ENCODE measurements at regions not wholly inside any gene's neighbourhood (a gene's known extent, or its start where the extent isn't known, plus 50 kb on each side); places are given as distances from the start of the nearest gene placed in this dataset.

DNA sequence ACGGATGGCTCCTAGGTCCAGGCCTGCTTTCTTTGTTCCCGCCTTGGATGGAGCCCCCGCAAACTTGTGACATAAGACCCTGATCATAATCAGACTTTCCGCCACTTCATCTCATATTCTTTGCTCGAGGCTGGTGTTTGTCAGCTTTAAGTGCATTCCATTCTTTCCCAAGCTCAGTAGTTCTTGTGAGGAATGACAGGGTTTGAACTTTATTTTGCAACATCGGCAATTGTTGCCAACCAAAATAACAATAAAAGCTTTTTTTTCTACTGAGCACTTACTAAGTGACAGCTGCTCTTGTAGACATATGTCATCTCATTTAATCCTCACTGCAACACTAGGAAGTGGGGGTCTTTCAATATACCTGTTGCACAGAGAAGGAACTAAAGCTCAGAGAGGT is 178.8 kb upstream of the ST6GAL2 start:
- H3K4me3 ChIP-seq (ENCODE audit: low read length in 2 of 2) = no peak overlapping the region
- H3K27me3 ChIP-seq (ENCODE audit: control insufficient read depth in 2 of 2, insufficient read depth in 1 of 2, low read length in 1 of 2) = no peaks in the 10 kb centered on the region
- no peak overlapping the region for H3K27ac ChIP-seq (ENCODE audit: low read depth in 1 of 2, low read length in 1 of 2)
- no peaks in the 10 kb centered on the region for H3K9me3 ChIP-seq (ENCODE audit: control insufficient read depth in 2 of 2, insufficient read depth in 1 of 2, low read length in 1 of 2)
- no peak for DNase-seq (ENCODE audit: low read depth in 6 of 9, low spot score in 9 of 9)
- no peaks in the 10 kb centered on the region for H3K4me1 ChIP-seq (ENCODE audit: control insufficient read depth in 2 of 2, insufficient read depth in 2 of 2, low read length in 2 of 2)
- no peaks in the 10 kb centered on the region for H3K36me3 ChIP-seq (ENCODE audit: control insufficient read depth in 2 of 2, insufficient read depth in 2 of 2, low read length in 1 of 2)
- WGBS = 93% methylated on average over 6 of the region's 6 CpGs

DNA sequence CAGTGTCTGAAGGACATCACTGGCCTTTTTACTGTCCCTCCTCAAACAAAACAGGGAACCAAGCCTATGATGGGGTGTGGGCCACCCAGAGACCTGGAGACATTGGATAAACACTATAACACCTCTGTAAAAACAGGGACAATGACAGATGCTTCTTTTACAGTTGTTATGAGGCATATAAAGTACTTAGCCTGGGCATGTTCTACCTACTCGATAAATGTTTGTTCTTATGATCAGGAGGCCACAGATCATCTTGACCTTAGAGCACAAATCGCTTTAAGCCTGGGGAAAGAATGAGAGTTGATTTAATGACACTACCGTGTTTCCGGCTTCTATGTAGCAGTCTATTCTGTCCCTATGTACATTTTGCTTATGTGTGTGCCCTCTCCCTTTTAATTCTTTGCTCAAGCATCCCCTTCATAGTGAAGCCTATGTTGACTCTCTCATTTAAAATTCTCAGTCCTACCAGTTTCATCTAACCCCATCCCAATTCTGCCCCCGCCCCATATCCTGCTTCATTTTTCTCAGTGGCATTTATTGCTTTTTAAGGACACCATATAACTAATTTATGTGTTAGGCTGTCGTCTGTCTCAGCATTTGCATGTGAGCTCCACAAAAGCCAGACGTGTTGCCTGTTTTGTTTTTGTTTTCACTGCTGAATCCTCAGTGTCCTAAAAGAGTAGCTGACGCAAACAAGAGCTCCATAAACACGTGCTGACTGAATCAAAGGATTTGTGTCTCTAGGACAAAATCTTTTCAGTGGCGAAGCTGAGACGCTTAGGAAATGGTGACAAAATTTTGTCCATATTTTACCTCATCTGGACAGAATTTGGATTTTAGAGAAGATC is 182.3 kb upstream of the ST6GAL2 start:
- Histone ChIP-seq H3K36me3 (ENCODE audit: control insufficient read depth in 2 of 2, insufficient read depth in 2 of 2, low read length in 1 of 2) (no peaks in the 10 kb centered on the region), H3K4me3 (ENCODE audit: low read length in 2 of 2) (no peak overlapping the region), H3K4me1 (ENCODE audit: control insufficient read depth in 2 of 2, insufficient read depth in 2 of 2, low read length in 2 of 2) (no peaks in the 10 kb centered on the region), H3K9me3 (ENCODE audit: control insufficient read depth in 2 of 2, insufficient read depth in 1 of 2, low read length in 1 of 2) (no peaks in the 10 kb centered on the region), H3K27ac (ENCODE audit: low read depth in 1 of 2, low read length in 1 of 2) (no peak overlapping the region), H3K27me3 (ENCODE audit: control insufficient read depth in 2 of 2, insufficient read depth in 1 of 2, low read length in 1 of 2) (no peaks in the 10 kb centered on the region)
- no peak for DNase-seq (ENCODE audit: low read depth in 6 of 9, low spot score in 9 of 9)
- WGBS = 91% methylated on average over 11 of the region's 11 CpGs

DNA sequence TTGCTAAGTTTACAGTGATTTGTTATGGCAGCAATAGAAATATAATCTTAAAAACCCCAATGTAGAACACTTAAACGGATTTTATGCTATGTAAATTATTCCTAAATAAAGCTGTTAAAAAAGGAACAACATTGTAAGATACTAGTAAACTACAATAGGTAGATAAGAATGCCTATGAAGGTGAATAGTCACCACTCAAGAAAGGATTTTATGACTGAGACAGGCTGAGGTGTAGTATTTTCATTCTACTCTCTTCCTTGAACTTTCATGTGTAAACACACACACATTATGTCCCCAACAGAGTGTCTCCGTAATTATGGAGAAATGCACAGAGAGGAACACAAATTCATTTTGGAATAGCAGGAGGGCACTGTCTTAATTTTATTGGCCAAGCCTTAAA is 183.9 kb upstream of the ST6GAL2 start:
- no peaks in the 10 kb centered on the region for H3K9me3 ChIP-seq (ENCODE audit: control insufficient read depth in 2 of 2, insufficient read depth in 1 of 2, low read length in 1 of 2)
- no peaks in the 10 kb centered on the region for H3K4me1 ChIP-seq (ENCODE audit: control insufficient read depth in 2 of 2, insufficient read depth in 2 of 2, low read length in 2 of 2)
- no peaks in the 10 kb centered on the region for H3K27me3 ChIP-seq (ENCODE audit: control insufficient read depth in 2 of 2, insufficient read depth in 1 of 2, low read length in 1 of 2)
- H3K27ac ChIP-seq (ENCODE audit: low read depth in 1 of 2, low read length in 1 of 2) = no peak overlapping the region
- no peak for DNase-seq (ENCODE audit: low read depth in 6 of 9, low spot score in 9 of 9)
- no peaks in the 10 kb centered on the region for H3K36me3 ChIP-seq (ENCODE audit: control insufficient read depth in 2 of 2, insufficient read depth in 2 of 2, low read length in 1 of 2)
- 94% methylated on average over 2 of the region's 2 CpGs for WGBS
- H3K4me3 ChIP-seq (ENCODE audit: low read length in 2 of 2) = no peak overlapping the region

DNA sequence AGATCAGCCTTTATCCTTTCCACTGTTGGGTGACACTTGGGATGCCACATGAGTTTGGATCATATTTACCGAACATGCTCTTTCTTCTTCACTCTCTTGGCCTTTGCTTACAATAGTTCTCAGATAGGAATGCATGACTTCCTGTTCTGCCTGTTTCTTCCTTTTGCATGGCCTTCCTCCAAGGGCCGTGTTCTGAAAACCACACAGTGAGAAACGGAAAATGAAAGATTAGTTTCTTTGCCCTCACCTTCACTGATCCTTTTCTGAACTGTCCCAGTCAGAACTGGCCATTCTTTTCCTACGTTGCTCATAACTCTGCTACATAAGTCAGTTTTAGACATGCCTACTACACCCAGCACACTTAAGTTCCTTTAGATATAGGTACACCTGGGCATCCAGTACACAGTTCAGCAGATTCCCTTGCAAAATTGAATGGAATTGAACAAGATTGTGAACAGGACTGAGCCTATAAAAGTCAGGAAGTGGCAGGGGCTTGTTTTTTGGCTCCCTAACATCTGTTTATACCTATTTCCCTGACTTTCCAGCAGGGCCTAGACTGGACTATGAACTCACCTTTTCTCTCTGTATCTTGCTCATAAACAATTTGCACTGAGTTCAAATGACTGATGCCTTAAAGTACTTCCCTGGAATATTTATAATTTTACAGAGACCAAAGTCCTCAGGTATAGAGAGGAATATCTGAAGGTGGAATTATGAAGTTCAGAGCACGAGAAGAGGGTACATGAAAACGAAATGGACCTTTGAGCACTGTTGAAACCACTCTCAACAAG is 186.4 kb upstream of the ST6GAL2 start:
- Histone ChIP-seq H3K27ac (ENCODE audit: low read depth in 1 of 2, low read length in 1 of 2) (no peak overlapping the region), H3K4me1 (ENCODE audit: control insufficient read depth in 2 of 2, insufficient read depth in 2 of 2, low read length in 2 of 2) (no peaks in the 10 kb centered on the region), H3K27me3 (ENCODE audit: control insufficient read depth in 2 of 2, insufficient read depth in 1 of 2, low read length in 1 of 2) (no peaks in the 10 kb centered on the region), H3K36me3 (ENCODE audit: control insufficient read depth in 2 of 2, insufficient read depth in 2 of 2, low read length in 1 of 2) (no peaks in the 10 kb centered on the region), H3K4me3 (ENCODE audit: low read length in 2 of 2) (no peak overlapping the region), H3K9me3 (ENCODE audit: control insufficient read depth in 2 of 2, insufficient read depth in 1 of 2, low read length in 1 of 2) (no peaks in the 10 kb centered on the region)
- 35% methylated on average over 6 of the region's 6 CpGs for WGBS
- no peak for DNase-seq (ENCODE audit: low read depth in 6 of 9, low spot score in 9 of 9)

DNA sequence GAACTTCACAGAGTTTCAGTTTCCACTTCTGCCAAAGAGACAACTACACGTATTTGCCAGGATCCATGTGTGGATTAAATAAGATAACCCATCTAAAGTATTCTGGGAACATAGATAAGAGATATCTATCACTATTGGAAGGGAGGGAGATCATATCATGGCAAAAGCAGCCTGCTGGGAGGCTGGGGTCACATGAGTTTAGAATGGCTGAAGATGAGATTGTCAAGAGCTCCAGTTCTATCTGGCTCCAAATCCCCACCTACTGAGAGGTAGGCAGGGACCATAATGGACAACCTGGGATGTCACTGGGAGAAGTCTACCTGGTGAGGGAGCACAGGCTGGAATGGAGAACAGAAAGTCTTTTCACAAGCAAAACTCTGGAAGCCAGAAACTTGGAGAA is 192.6 kb upstream of the ST6GAL2 start:
- Histone ChIP-seq H3K36me3 (ENCODE audit: control insufficient read depth in 2 of 2, insufficient read depth in 2 of 2, low read length in 1 of 2) (no peaks in the 10 kb centered on the region), H3K9me3 (ENCODE audit: control insufficient read depth in 2 of 2, insufficient read depth in 1 of 2, low read length in 1 of 2) (peaks cover 0 to 1% of the 10 kb centered on the region in 2 donors), H3K4me3 (ENCODE audit: low read length in 2 of 2) (no peak overlapping the region), H3K4me1 (ENCODE audit: control insufficient read depth in 2 of 2, insufficient read depth in 2 of 2, low read length in 2 of 2) (no peaks in the 10 kb centered on the region), H3K27ac (ENCODE audit: low read depth in 1 of 2, low read length in 1 of 2) (no peak overlapping the region), H3K27me3 (ENCODE audit: control insufficient read depth in 2 of 2, insufficient read depth in 1 of 2, low read length in 1 of 2) (no peaks in the 10 kb centered on the region)
- 89% methylated on average over 1 of the region's 1 CpG for WGBS
- DNase-seq (ENCODE audit: low read depth in 6 of 9, low spot score in 9 of 9) = no peak

DNA sequence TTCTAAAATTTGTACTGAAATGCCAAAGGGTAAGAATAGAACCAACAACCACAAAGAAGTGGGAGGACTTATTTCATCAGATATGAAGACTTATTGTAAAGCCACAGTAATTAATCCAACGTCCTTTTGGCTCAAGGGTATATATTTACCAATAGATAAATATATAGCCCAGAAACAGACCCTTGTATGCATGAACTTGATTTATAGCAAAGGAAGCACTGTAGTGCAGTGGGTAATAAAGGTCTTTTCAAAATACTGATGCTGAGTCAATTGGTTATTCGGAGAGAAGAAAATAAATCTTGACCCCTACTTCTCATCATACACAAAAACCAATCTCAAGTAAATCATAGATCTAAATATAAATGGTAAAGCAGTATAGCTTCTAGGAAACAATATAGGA is 200.5 kb upstream of the ST6GAL2 start:
- Histone ChIP-seq H3K27ac (ENCODE audit: low read depth in 1 of 2, low read length in 1 of 2) (no peak overlapping the region), H3K27me3 (ENCODE audit: control insufficient read depth in 2 of 2, insufficient read depth in 1 of 2, low read length in 1 of 2) (no peaks in the 10 kb centered on the region), H3K4me3 (ENCODE audit: low read length in 2 of 2) (no peak overlapping the region), H3K4me1 (ENCODE audit: control insufficient read depth in 2 of 2, insufficient read depth in 2 of 2, low read length in 2 of 2) (no peaks in the 10 kb centered on the region), H3K9me3 (ENCODE audit: control insufficient read depth in 2 of 2, insufficient read depth in 1 of 2, low read length in 1 of 2) (no peaks in the 10 kb centered on the region), H3K36me3 (ENCODE audit: control insufficient read depth in 2 of 2, insufficient read depth in 2 of 2, low read length in 1 of 2) (no peaks in the 10 kb centered on the region)
- WGBS = 96% methylated on average over 2 of the region's 2 CpGs
- no peak for DNase-seq (ENCODE audit: low read depth in 6 of 9, low spot score in 9 of 9)

DNA sequence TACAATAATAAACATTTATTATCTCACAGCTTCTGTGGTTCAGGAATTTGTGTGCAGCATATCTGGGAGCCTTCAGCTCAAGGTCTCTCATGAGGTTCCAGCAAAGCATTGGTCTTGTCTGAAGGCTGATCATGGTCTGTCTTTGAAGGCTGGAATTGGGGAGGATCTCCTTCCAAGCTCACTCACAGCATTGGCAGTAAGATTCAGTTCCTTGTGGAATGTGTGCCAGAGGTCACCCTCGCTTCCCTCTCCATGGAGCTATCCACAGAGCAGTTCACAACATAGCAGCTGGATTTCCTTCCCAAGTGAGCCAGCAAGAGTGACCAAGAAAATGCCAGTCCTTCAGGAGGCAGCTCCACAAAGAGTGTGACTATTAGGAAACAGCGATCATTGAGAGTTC is 202.2 kb upstream of the ST6GAL2 start:
- no peak overlapping the region for H3K4me3 ChIP-seq (ENCODE audit: low read length in 2 of 2)
- H3K27me3 ChIP-seq (ENCODE audit: control insufficient read depth in 2 of 2, insufficient read depth in 1 of 2, low read length in 1 of 2) = no peaks in the 10 kb centered on the region
- no peaks in the 10 kb centered on the region for H3K9me3 ChIP-seq (ENCODE audit: control insufficient read depth in 2 of 2, insufficient read depth in 1 of 2, low read length in 1 of 2)
- no peaks in the 10 kb centered on the region for H3K36me3 ChIP-seq (ENCODE audit: control insufficient read depth in 2 of 2, insufficient read depth in 2 of 2, low read length in 1 of 2)
- DNase-seq (ENCODE audit: low read depth in 6 of 9, low spot score in 9 of 9) = no peak
- WGBS = 100% methylated on average over 2 of the region's 2 CpGs
- no peaks in the 10 kb centered on the region for H3K4me1 ChIP-seq (ENCODE audit: control insufficient read depth in 2 of 2, insufficient read depth in 2 of 2, low read length in 2 of 2)
- H3K27ac ChIP-seq (ENCODE audit: low read depth in 1 of 2, low read length in 1 of 2) = no peak overlapping the region

DNA sequence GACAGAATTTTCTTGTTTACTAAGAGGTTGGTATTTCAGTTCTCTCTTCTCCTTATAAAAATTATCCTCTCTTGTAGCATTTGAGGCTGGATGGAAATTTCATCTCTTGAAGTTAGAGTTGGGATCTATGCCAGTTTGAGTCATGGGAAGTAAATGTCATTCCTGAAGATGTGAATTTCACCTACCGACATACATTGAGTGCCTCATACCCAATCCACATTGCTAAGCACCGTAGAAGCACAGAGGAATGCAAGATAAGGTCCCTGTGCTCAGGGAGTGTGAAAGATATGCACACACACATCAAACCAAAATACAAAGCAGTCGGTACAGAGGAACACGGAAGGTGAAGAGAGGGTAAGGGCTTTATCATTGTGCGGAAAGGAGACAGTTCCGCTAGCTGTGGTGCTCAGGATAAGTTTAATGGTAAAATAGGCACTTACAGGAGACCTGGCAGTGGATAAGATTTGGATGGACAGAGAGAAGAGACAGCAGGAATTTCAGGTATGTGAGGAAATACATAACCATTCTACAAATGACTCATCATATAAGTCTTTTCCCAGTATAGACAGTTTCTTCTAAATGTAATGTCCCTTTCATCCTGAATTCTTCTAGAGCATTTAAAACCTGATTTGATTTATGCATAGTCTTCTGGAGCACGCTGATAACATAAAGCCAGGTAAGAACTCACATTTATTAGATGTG is 205.3 kb upstream of the ST6GAL2 start:
- no peak for DNase-seq (ENCODE audit: low read depth in 6 of 9, low spot score in 9 of 9)
- Histone ChIP-seq H3K9me3 (ENCODE audit: control insufficient read depth in 2 of 2, insufficient read depth in 1 of 2, low read length in 1 of 2) (no peaks in the 10 kb centered on the region), H3K4me1 (ENCODE audit: control insufficient read depth in 2 of 2, insufficient read depth in 2 of 2, low read length in 2 of 2) (no peaks in the 10 kb centered on the region), H3K36me3 (ENCODE audit: control insufficient read depth in 2 of 2, insufficient read depth in 2 of 2, low read length in 1 of 2) (no peaks in the 10 kb centered on the region), H3K27me3 (ENCODE audit: control insufficient read depth in 2 of 2, insufficient read depth in 1 of 2, low read length in 1 of 2) (no peaks in the 10 kb centered on the region), H3K27ac (ENCODE audit: low read depth in 1 of 2, low read length in 1 of 2) (no peak overlapping the region), H3K4me3 (ENCODE audit: low read length in 2 of 2) (no peak overlapping the region)
- 92% methylated on average over 7 of the region's 7 CpGs for WGBS

DNA sequence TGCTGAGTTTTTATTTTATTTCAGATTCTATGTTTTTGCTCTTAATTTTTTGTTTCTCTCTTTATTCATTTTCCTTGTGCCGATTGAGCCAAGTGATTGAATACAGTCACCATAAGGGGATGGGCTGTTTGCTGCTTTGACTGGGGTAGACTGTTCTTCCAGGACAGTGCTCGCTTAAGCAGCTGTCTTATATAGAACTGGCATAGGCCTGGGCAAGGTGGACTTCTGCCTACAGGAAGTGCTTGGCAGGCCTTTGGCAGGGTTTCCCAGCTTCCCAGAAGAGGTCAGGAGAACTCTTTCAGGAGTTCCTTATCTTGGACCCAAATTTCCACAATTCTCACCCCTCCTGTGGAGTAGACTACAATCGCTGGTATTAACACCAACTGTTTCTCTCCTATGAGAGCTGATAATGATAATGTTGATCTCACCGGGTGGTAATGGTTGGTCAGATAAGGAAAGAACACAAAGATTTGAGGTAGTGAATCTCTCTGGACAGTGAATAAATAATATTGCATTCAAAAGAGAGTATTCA is 207.5 kb upstream of the ST6GAL2 start:
- H3K9me3 ChIP-seq (ENCODE audit: control insufficient read depth in 2 of 2, insufficient read depth in 1 of 2, low read length in 1 of 2) = no peaks in the 10 kb centered on the region
- no peak overlapping the region for H3K27ac ChIP-seq (ENCODE audit: low read depth in 1 of 2, low read length in 1 of 2)
- no peaks in the 10 kb centered on the region for H3K4me1 ChIP-seq (ENCODE audit: control insufficient read depth in 2 of 2, insufficient read depth in 2 of 2, low read length in 2 of 2)
- 93% methylated on average over 4 of the region's 4 CpGs for WGBS
- H3K4me3 ChIP-seq (ENCODE audit: low read length in 2 of 2) = no peak overlapping the region
- no peaks in the 10 kb centered on the region for H3K27me3 ChIP-seq (ENCODE audit: control insufficient read depth in 2 of 2, insufficient read depth in 1 of 2, low read length in 1 of 2)
- no peak for DNase-seq (ENCODE audit: low read depth in 6 of 9, low spot score in 9 of 9)
- no peaks in the 10 kb centered on the region for H3K36me3 ChIP-seq (ENCODE audit: control insufficient read depth in 2 of 2, insufficient read depth in 2 of 2, low read length in 1 of 2)

All from thymus (tissue), 11 donors.